ENCODE measurements at regions not wholly inside any gene's neighbourhood (a gene's known extent, or its start where the extent isn't known, plus 50 kb on each side); places are given as distances from the start of the nearest gene placed in this dataset.

DNA sequence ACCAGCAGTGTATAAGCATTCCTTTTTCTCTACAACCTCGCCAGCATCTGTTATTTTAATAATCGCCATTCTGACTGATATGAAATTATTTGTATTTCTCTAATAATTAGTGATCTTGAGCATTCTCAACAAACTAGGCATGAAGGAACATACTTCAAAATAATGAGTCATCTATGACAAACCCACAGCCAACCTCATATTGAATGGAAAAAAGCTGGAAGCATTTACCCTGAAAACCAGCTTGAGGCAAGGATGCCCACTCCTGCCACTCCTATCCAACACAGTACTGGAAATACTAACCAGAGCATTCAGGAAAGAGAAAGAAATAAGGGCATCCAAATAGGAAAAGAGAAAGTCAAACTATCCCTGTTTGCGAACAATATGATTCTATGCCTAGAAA lies 390.6 kb upstream of the ID4 start:
- H3K27ac ChIP-seq: no peak overlapping the region
- no peak overlapping the region for H3K4me2 ChIP-seq
- H3K27me3 ChIP-seq: no peaks in the 10 kb centered on the region
- peaks cover 0 to 19% (median 6%) of the 10 kb centered on the region in 11 experiments; a peak in 7 of 22 replicates for H3K9me3 ChIP-seq (replicated peaks in 1 of 11)
- no peak overlapping the region for H3K4me3 ChIP-seq
- no peaks in the 10 kb centered on the region for H4K20me1 ChIP-seq
- no peak for TF ChIP-seq Cebpa-rat (IDR thresholded peaks at IDR 0.05)
- no peak overlapping the region for H3K9ac ChIP-seq
- no peaks in the 10 kb centered on the region for H3K36me3 ChIP-seq
- peaks cover 0 to 4% (median 0%) of the 10 kb centered on the region in 10 experiments; a peak in 1 of 20 replicates for H3K4me1 ChIP-seq

GRCh38 chr6:19450651-19451050 lies 386.5 kb upstream of the ID4 start:
- Histone ChIP-seq H3K4me2 (no peak overlapping the region), H3K27ac (no peak overlapping the region), H3K9ac (no peak overlapping the region), H3K27me3 (no peaks in the 10 kb centered on the region), H4K20me1 (no peaks in the 10 kb centered on the region), H3K4me3 (no peak overlapping the region), H3K4me1 (no peaks in the 10 kb centered on the region), H3K9me3 (replicated peaks in 1 of 11) (peaks cover 0 to 17% (median 6%) of the 10 kb centered on the region in 11 experiments; a peak in 7 of 22 replicates), H3K36me3 (no peaks in the 10 kb centered on the region)
- no peak for TF ChIP-seq Cebpa-rat (IDR thresholded peaks at IDR 0.05)

GRCh38 chr6:19452495-19452894 lies 384.7 kb upstream of the ID4 start:
- no peak overlapping the region for H3K4me3 ChIP-seq
- no peak overlapping the region for H3K4me2 ChIP-seq
- no peak overlapping the region for H3K9ac ChIP-seq
- no peaks in the 10 kb centered on the region for H3K36me3 ChIP-seq
- no peaks in the 10 kb centered on the region for H3K4me1 ChIP-seq
- no peaks in the 10 kb centered on the region for H3K27me3 ChIP-seq
- H3K27ac ChIP-seq: no peak overlapping the region
- H3K9me3 ChIP-seq (replicated peaks in 1 of 11): no peaks in the 10 kb centered on the region
- no peaks in the 10 kb centered on the region for H4K20me1 ChIP-seq
- no peak for TF ChIP-seq Cebpa-rat (IDR thresholded peaks at IDR 0.05)

GRCh38 chr6:19454001-19454720 lies 383.0 kb upstream of the ID4 start:
- H3K9ac ChIP-seq: no peak overlapping the region
- no peak overlapping the region for H3K4me2 ChIP-seq
- H3K4me1 ChIP-seq: no peaks in the 10 kb centered on the region
- H3K9me3 ChIP-seq (replicated peaks in 1 of 11): no peaks in the 10 kb centered on the region
- H3K27ac ChIP-seq: no peak overlapping the region
- no peak overlapping the region for H3K4me3 ChIP-seq
- no peaks in the 10 kb centered on the region for H3K36me3 ChIP-seq
- no peaks in the 10 kb centered on the region for H4K20me1 ChIP-seq
- TF ChIP-seq Cebpa-rat (IDR thresholded peaks at IDR 0.05): no peak
- H3K27me3 ChIP-seq: no peaks in the 10 kb centered on the region

DNA sequence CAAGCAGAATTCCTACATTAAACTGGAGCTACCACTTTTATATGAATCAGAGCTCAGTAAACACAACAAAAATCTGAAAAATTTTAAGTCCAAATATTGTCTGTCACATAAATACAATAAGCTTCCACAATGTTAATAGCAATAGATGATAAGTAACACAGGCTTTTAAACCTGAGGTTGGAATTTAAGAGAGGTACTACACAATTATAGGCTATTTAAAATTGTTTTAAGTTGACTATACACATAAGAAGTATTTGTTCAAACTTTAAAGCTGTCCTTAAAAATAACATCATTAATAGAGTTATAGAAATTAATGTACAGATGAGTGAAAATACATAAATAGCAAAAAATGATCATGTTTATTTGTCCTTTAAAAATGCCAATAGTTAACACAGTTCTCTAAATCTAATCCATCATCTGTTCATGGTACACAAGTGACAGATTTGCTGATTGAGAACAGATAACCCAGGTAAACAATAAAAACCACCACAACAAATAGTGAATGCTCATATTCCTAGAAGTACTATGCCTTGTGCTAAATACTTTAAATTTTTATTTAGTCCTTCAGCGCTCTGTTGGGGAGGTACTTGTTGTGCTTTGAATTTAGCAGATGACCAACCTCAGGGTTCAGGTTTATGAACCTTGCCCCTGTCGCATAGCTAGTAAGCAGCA lies 382.3 kb upstream of the ID4 start:
- H3K27ac ChIP-seq: no peak overlapping the region
- no peak overlapping the region for H3K9ac ChIP-seq
- H3K4me2 ChIP-seq: no peak overlapping the region
- H4K20me1 ChIP-seq: no peaks in the 10 kb centered on the region
- no peaks in the 10 kb centered on the region for H3K36me3 ChIP-seq
- H3K9me3 ChIP-seq (replicated peaks in 1 of 11): no peaks in the 10 kb centered on the region
- no peak for TF ChIP-seq Cebpa-rat (IDR thresholded peaks at IDR 0.05)
- no peak overlapping the region for H3K4me3 ChIP-seq
- H3K4me1 ChIP-seq: no peaks in the 10 kb centered on the region
- H3K27me3 ChIP-seq: no peaks in the 10 kb centered on the region

- TF ChIP-seq Cebpa-rat (IDR thresholded peaks at IDR 0.05): no peak
- no peaks in the 10 kb centered on the region for H4K20me1 ChIP-seq
- no peaks in the 10 kb centered on the region for H3K36me3 ChIP-seq
- no peaks in the 10 kb centered on the region for H3K9me3 ChIP-seq (replicated peaks in 1 of 11)
- H3K4me1 ChIP-seq: no peaks in the 10 kb centered on the region
- H3K4me3 ChIP-seq: no peak overlapping the region
- no peak overlapping the region for H3K4me2 ChIP-seq
- no peak overlapping the region for H3K9ac ChIP-seq
- no peaks in the 10 kb centered on the region for H3K27me3 ChIP-seq
- no peak overlapping the region for H3K27ac ChIP-seq
Observed at GRCh38 chr6:19463250-19463649, 373.9 kb upstream of the ID4 start.

DNA sequence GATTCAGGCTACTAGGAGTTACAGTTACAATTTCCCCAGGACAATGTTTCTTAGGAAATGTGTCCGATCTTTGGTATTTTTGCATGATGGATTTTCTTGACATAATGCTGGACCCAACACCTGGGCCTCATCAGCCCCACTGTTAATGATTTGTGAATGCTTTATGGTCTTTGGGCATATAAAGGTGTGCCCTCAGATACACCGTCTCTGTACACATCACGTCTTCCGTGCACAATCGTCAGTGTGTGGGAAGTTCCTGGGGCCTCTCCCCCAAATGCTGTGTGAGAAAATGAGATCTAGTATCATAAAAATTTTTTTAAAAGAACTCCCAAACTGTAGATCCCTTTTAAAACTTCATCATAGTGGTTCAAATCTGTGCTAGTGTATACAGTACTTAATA lies 373.2 kb upstream of the ID4 start:
- Histone ChIP-seq H3K27ac (no peak overlapping the region), H3K27me3 (no peaks in the 10 kb centered on the region), H3K4me3 (no peak overlapping the region), H3K4me2 (no peak overlapping the region), H3K9ac (no peak overlapping the region), H4K20me1 (no peaks in the 10 kb centered on the region), H3K36me3 (no peaks in the 10 kb centered on the region), H3K4me1 (no peaks in the 10 kb centered on the region), H3K9me3 (replicated peaks in 1 of 11) (no peaks in the 10 kb centered on the region)
- TF ChIP-seq Cebpa-rat (IDR thresholded peaks at IDR 0.05): no peak

- H3K4me2 ChIP-seq: no peak overlapping the region
- no peak overlapping the region for H3K27ac ChIP-seq
- no peak overlapping the region for H3K4me3 ChIP-seq
- H3K9me3 ChIP-seq (replicated peaks in 1 of 11): no peaks in the 10 kb centered on the region
- H3K9ac ChIP-seq: no peak overlapping the region
- no peak for TF ChIP-seq Cebpa-rat (IDR thresholded peaks at IDR 0.05)
- no peaks in the 10 kb centered on the region for H3K4me1 ChIP-seq
- H3K36me3 ChIP-seq: no peaks in the 10 kb centered on the region
- H4K20me1 ChIP-seq: no peaks in the 10 kb centered on the region
- no peaks in the 10 kb centered on the region for H3K27me3 ChIP-seq
Observed at GRCh38 chr6:19465256-19465655, 371.9 kb upstream of the ID4 start.

DNA sequence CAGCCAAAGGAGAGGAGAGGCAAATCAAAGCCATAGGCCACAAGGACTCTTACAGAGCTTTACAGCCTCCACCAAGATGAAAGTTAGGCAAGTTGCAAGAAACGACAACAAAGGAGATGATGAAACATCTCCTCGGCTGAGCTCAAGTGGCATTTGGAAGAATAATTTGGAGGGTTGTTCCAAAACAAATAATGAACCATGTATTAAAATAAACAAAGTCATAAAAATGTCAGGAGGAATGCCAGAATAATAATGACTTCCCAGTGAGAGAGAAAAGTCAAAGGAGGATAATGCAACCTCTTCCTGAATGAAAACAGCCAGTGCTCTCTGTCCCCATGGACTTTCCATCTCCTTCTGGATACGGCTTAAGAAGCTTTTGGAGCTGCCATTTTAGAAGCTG lies 371.4 kb upstream of the ID4 start:
- no peaks in the 10 kb centered on the region for H3K4me1 ChIP-seq
- no peak for TF ChIP-seq Cebpa-rat (IDR thresholded peaks at IDR 0.05)
- H4K20me1 ChIP-seq: no peaks in the 10 kb centered on the region
- H3K36me3 ChIP-seq: no peaks in the 10 kb centered on the region
- H3K27me3 ChIP-seq: no peaks in the 10 kb centered on the region
- no peak overlapping the region for H3K9ac ChIP-seq
- no peak overlapping the region for H3K4me2 ChIP-seq
- no peaks in the 10 kb centered on the region for H3K9me3 ChIP-seq (replicated peaks in 1 of 11)
- no peak overlapping the region for H3K27ac ChIP-seq
- no peak overlapping the region for H3K4me3 ChIP-seq

DNA sequence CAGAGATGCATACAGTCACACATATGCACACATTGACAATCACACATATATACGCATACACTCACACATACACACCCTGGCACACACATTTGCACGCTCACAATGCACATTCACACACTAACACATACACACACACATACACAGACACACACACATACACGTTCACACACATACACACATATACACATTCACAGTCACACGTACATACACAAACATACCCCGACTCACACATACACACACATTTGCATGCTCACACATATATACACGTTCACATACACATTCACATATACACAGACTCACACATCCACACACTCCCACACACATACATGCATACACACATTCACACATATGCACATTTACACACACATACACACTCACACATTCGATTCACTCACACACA lies 366.8 kb upstream of the ID4 start:
- Histone ChIP-seq H4K20me1 (no peaks in the 10 kb centered on the region), H3K27me3 (no peaks in the 10 kb centered on the region), H3K27ac (no peak overlapping the region), H3K9me3 (replicated peaks in 1 of 11) (peaks cover 0 to 15% (median 0%) of the 10 kb centered on the region in 11 experiments; a peak in 4 of 22 replicates), H3K36me3 (no peaks in the 10 kb centered on the region), H3K4me3 (no peak overlapping the region), H3K9ac (no peak overlapping the region), H3K4me2 (no peak overlapping the region), H3K4me1 (no peaks in the 10 kb centered on the region)
- no peak for TF ChIP-seq Cebpa-rat (IDR thresholded peaks at IDR 0.05)
